Endothelial cell (in vitro differentiated cells): ENCODE measurements at regions not wholly inside any gene's neighbourhood (a gene's known extent, or its start where the extent isn't known, plus 50 kb on each side); places are given as distances from the start of the nearest gene placed in this dataset.

ENCODE experiments used
- DNase-seq: peaks from one replicate; pipeline ENCODE4 v3.0.0; 2021; ENCODE audit warnings: low spot score
- H3K27ac Mint-ChIP-seq: one replicate; pipeline ENCODE4 v1.8.0; 2021; ENCODE audit warnings: mixed read lengths, inconsistent platforms; ENCODE audit not compliant: unreplicated experiment
- H3K27me3 Mint-ChIP-seq: one replicate; pipeline ENCODE4 v1.8.0; 2021; ENCODE audit warnings: mild to moderate bottlenecking, moderate library complexity, mixed read lengths, inconsistent platforms; ENCODE audit not compliant: unreplicated experiment
- H3K36me3 Mint-ChIP-seq: one replicate; pipeline ENCODE4 v1.8.0; 2021; ENCODE audit warnings: mild to moderate bottlenecking, low read depth, mixed read lengths, inconsistent platforms; ENCODE audit not compliant: unreplicated experiment
- H3K4me1 Mint-ChIP-seq: one replicate; pipeline ENCODE4 v1.8.0; 2021; ENCODE audit warnings: mild to moderate bottlenecking, mixed read lengths, inconsistent platforms; ENCODE audit not compliant: unreplicated experiment
- H3K4me3 Mint-ChIP-seq: one replicate; pipeline ENCODE4 v1.8.0; 2021; ENCODE audit warnings: mild to moderate bottlenecking, mixed read lengths, inconsistent platforms; ENCODE audit not compliant: unreplicated experiment
- H3K9me3 Mint-ChIP-seq: one replicate; pipeline ENCODE4 v1.8.0; 2021; ENCODE audit warnings: mixed read lengths, inconsistent platforms; ENCODE audit not compliant: unreplicated experiment
- CTCF ChIP-seq: fragments of 200-600 bp; sonication (generic); IDR thresholded peaks from one replicate; pipeline ENCODE4 v1.5.0; 2021; ENCODE audit warnings: antibody characterized with exemption; ENCODE audit not compliant: unreplicated experiment

- H3K4me1 Mint-ChIP-seq, result no peaks in the 10 kb centered on the region
- H3K27ac Mint-ChIP-seq, result no peak overlapping the region
- no peaks in the 10 kb centered on the region for H3K27me3 Mint-ChIP-seq
- DNase-seq, result no peak
- no peak overlapping the region for H3K4me3 Mint-ChIP-seq
- H3K36me3 Mint-ChIP-seq, result no peaks in the 10 kb centered on the region
- no peaks in the 10 kb centered on the region for H3K9me3 Mint-ChIP-seq
- no peak for TF ChIP-seq CTCF
These were observed 1317.7 kb downstream of the MRPL39 start for GRCh38 chr21:24289539-24289938.

- no peak for TF ChIP-seq CTCF
- no peaks in the 10 kb centered on the region for H3K27me3 Mint-ChIP-seq
- H3K9me3 Mint-ChIP-seq, result peaks cover 10% of the 10 kb centered on the region
These were observed 1326.7 kb downstream of the MRPL39 start for GRCh38 chr21:24280596-24280995.

GRCh38 chr21:24278711-24279110 is 1328.6 kb downstream of the MRPL39 start:
- Mint-ChIP-seq H3K4me3 (no peak overlapping the region), H3K4me1 (no peaks in the 10 kb centered on the region), H3K27me3 (no peaks in the 10 kb centered on the region), H3K9me3 (peaks cover 14% of the 10 kb centered on the region), H3K27ac (no peak overlapping the region), H3K36me3 (no peaks in the 10 kb centered on the region)
- no peak for DNase-seq
- no peak for TF ChIP-seq CTCF

More at GRCh38 chr21:24280596-24280995, 1326.7 kb downstream of the MRPL39 start:
- Mint-ChIP-seq H3K4me3 (no peak overlapping the region), H3K27ac (no peak overlapping the region), H3K36me3 (no peaks in the 10 kb centered on the region), H3K4me1 (no peaks in the 10 kb centered on the region)
- no peak for DNase-seq

- no peak for DNase-seq
- H3K36me3 Mint-ChIP-seq, result no peaks in the 10 kb centered on the region
- no peaks in the 10 kb centered on the region for H3K27me3 Mint-ChIP-seq
- no peak overlapping the region for H3K27ac Mint-ChIP-seq
- no peak for TF ChIP-seq CTCF
- no peaks in the 10 kb centered on the region for H3K4me1 Mint-ChIP-seq
- H3K9me3 Mint-ChIP-seq, result peaks cover 15% of the 10 kb centered on the region
- no peak overlapping the region for H3K4me3 Mint-ChIP-seq
These were observed 1331.1 kb downstream of the MRPL39 start for GRCh38 chr21:24276204-24276603.

- H3K27me3 Mint-ChIP-seq, result no peaks in the 10 kb centered on the region
- H3K4me1 Mint-ChIP-seq, result no peaks in the 10 kb centered on the region
- H3K9me3 Mint-ChIP-seq, result peaks cover 19% of the 10 kb centered on the region
- no peak for TF ChIP-seq CTCF
- DNase-seq, result no peak
- no peaks in the 10 kb centered on the region for H3K36me3 Mint-ChIP-seq
- no peak overlapping the region for H3K27ac Mint-ChIP-seq
- H3K4me3 Mint-ChIP-seq, result no peak overlapping the region
These were observed 1331.7 kb downstream of the MRPL39 start for GRCh38 chr21:24275616-24276015.
